BE2C (cell line): ENCODE measurements at regions not wholly inside any gene's neighbourhood (a gene's known extent, or its start where the extent isn't known, plus 50 kb on each side); places are given as distances from the start of the nearest gene placed in this dataset.

Experiments used
- DNase-seq: peaks from one replicate; pipeline ENCODE4 v3.0.0-alpha.2; 2020
- H3K27me3 ChIP-seq: fragments of 250-450 bp; sonication (Bioruptor Pico); 2 replicates; pipeline ENCODE4 v1.5.1; 2020; ENCODE audit warnings: mild to moderate bottlenecking
- H3K36me3 ChIP-seq: fragments of 250-450 bp; sonication (Bioruptor Pico); 2 replicates; pipeline ENCODE4 v1.5.1; 2020; ENCODE audit warnings: mild to moderate bottlenecking
- H3K4me1 ChIP-seq: fragments of 250-450 bp; sonication (Bioruptor Pico); 2 replicates; pipeline ENCODE4 v1.5.1; 2020
- H3K4me3 ChIP-seq: 2 replicates; pipeline ENCODE4 v1.5.1; 2011; ENCODE audit warnings: low read depth, low read length
- H3K9me3 ChIP-seq: fragments of 250-450 bp; sonication (Bioruptor Pico); 2 replicates; pipeline ENCODE4 v1.5.1; 2020
- CTCF ChIP-seq: IDR thresholded peaks from 2 replicates; pipeline ENCODE4 v1.5.1; 2012; ENCODE audit warnings: mild to moderate bottlenecking, low read depth, low read length

- Histone ChIP-seq H3K4me3 (no peak overlapping the region), H3K4me1 (no peaks in the 10 kb centered on the region), H3K27me3 (no peaks in the 10 kb centered on the region), H3K36me3 (no peaks in the 10 kb centered on the region), H3K9me3 (no peaks in the 10 kb centered on the region)
- DNase-seq: no peak
- no peak for TF ChIP-seq CTCF
Measured at GRCh38 chr20:2242678-2243077, 53.1 kb upstream of the TGM3 start.

GRCh38 chr20:2244523-2244922, 51.3 kb upstream of the TGM3 start:
- Histone ChIP-seq H3K36me3 (no peaks in the 10 kb centered on the region), H3K27me3 (no peaks in the 10 kb centered on the region), H3K4me1 (no peaks in the 10 kb centered on the region), H3K4me3 (no peak overlapping the region), H3K9me3 (no peaks in the 10 kb centered on the region)
- no peak for DNase-seq
- TF ChIP-seq CTCF: no peak

GRCh38 chr20:2244993-2245392, 50.8 kb upstream of the TGM3 start:
- H3K4me1 ChIP-seq: no peaks in the 10 kb centered on the region
- H3K4me3 ChIP-seq: no peak overlapping the region
- DNase-seq: no peak
- H3K36me3 ChIP-seq: no peaks in the 10 kb centered on the region
- no peaks in the 10 kb centered on the region for H3K27me3 ChIP-seq
- TF ChIP-seq CTCF: no peak
- H3K9me3 ChIP-seq: no peaks in the 10 kb centered on the region

- no peaks in the 10 kb centered on the region for H3K9me3 ChIP-seq
- no peak overlapping the region for H3K4me3 ChIP-seq
- no peak for TF ChIP-seq CTCF
- no peak for DNase-seq
- no peaks in the 10 kb centered on the region for H3K36me3 ChIP-seq
- H3K4me1 ChIP-seq: no peaks in the 10 kb centered on the region
- no peaks in the 10 kb centered on the region for H3K27me3 ChIP-seq
Measured at GRCh38 chr20:2245637-2246036, 50.2 kb upstream of the TGM3 start.
